ENCODE measurements at regions not wholly inside any gene's neighbourhood (a gene's known extent, or its start where the extent isn't known, plus 50 kb on each side); places are given as distances from the start of the nearest gene placed in this dataset.
"Not testable (repeated sequence)": the region's sequence is repeated elsewhere in the genome, so short reads cannot be mapped to it uniquely, and the experiment has no call there.

- Histone ChIP-seq H3K9me3 (ENCODE audit: control insufficient read depth, insufficient read depth, low read length) (peaks cover 3% of the 10 kb centered on the region; the same call in 1 of the 2 replicates), H3K9ac (ENCODE audit: low read depth, low read length) (no peak overlapping the region), H3K4me1 (ENCODE audit: insufficient read depth, low read length) (no peaks in the 10 kb centered on the region), H3K36me3 (ENCODE audit: insufficient read depth, low read length) (no peaks in the 10 kb centered on the region)
Measured at GRCh38 chr5:58341476-58341875, 118.4 kb downstream of the PLK2 start.

GRCh38 chr5:58335518-58335917 lies 124.4 kb downstream of the PLK2 start:
- H3K9ac ChIP-seq (ENCODE audit: low read depth, low read length), result no peak overlapping the region
- no peaks in the 10 kb centered on the region for H3K4me1 ChIP-seq (ENCODE audit: insufficient read depth, low read length)
- H3K36me3 ChIP-seq (ENCODE audit: insufficient read depth, low read length), result no peaks in the 10 kb centered on the region
- no peaks in the 10 kb centered on the region for H3K9me3 ChIP-seq (ENCODE audit: control insufficient read depth, insufficient read depth, low read length)

- Histone ChIP-seq H3K9me3 (ENCODE audit: control insufficient read depth, insufficient read depth, low read length) (no peaks in the 10 kb centered on the region), H3K4me1 (ENCODE audit: insufficient read depth, low read length) (no peaks in the 10 kb centered on the region), H3K9ac (ENCODE audit: low read depth, low read length) (no peak overlapping the region), H3K36me3 (ENCODE audit: insufficient read depth, low read length) (no peaks in the 10 kb centered on the region)
Measured at GRCh38 chr5:58334035-58334434, 125.9 kb downstream of the PLK2 start.

- Histone ChIP-seq H3K9ac (ENCODE audit: low read depth, low read length) (no peak overlapping the region), H3K9me3 (ENCODE audit: control insufficient read depth, insufficient read depth, low read length) (no peaks in the 10 kb centered on the region), H3K4me1 (ENCODE audit: insufficient read depth, low read length) (no peaks in the 10 kb centered on the region), H3K36me3 (ENCODE audit: insufficient read depth, low read length) (no peaks in the 10 kb centered on the region)
Measured at GRCh38 chr5:58330781-58331180, 129.1 kb downstream of the PLK2 start.

DNA sequence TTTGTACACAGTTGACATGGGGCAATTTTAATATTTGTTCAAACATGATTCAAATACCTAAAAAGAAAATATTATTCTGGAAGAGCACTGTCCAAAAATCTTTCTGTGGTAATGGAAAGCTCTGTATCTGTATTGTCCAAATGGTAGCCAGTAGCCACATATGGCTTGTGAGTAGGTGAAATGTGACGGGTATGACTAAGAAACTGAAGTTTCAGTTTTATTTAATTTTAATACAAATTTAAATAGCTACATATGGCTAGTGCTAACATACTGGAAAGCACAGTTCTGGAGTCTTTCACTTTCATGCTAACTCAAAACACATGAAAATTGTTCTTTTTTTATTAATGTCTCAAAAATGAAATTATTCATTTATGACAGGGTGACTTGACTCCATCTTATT lies 132.6 kb downstream of the PLK2 start:
- no peaks in the 10 kb centered on the region for H3K9me3 ChIP-seq (ENCODE audit: control insufficient read depth, insufficient read depth, low read length)
- H3K9ac ChIP-seq (ENCODE audit: low read depth, low read length), result no peak overlapping the region
- H3K36me3 ChIP-seq (ENCODE audit: insufficient read depth, low read length), result no peaks in the 10 kb centered on the region
- peaks cover 13% of the 10 kb centered on the region; the same call in 1 of the 2 replicates for H3K4me1 ChIP-seq (ENCODE audit: insufficient read depth, low read length)

DNA sequence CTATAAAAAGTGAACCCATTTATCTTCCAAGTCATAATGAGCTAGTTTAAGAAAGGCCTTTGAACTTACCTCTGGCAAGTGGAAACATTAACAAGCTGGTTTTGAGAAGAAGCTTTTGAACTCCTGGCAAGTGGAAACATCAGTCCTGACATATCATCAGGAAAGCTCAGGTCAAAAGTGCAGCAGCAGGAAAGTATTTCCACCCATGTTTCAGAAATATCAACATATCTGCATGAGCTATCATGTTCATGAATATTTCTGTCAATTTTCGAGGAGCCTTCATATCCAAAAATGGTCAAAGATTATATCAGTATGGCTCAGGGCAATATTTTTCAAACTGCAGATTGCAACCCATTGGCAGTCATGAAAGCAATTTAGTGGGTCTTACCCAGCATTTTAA lies 133.9 kb downstream of the PLK2 start:
- Histone ChIP-seq H3K9me3 (ENCODE audit: control insufficient read depth, insufficient read depth, low read length) (no peaks in the 10 kb centered on the region), H3K9ac (ENCODE audit: low read depth, low read length) (no peak overlapping the region), H3K4me1 (ENCODE audit: insufficient read depth, low read length) (peaks cover 19% of the 10 kb centered on the region; the same call in 1 of the 2 replicates), H3K36me3 (ENCODE audit: insufficient read depth, low read length) (no peaks in the 10 kb centered on the region)

DNA sequence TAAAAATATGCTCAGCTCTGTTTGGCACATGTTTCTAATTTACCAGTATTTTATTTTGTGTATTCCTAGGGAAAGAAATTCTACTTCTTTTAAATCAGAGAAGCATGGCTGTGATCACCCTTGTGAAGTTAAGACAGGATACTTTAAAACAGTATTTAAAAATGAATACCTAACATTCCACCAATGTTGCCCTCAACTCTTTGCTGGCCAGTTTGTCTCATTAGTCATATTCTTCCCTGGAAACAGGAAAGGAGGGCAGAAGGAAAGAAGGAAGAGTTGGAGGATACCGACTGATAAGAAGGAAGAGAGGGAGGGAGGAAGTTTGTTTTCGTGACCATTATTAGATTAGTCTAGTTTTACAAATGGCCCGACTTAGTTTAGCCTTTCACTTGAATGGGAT lies 137.4 kb downstream of the PLK2 start:
- H3K4me1 ChIP-seq (ENCODE audit: insufficient read depth, low read length), result peaks cover 19% of the 10 kb centered on the region; the same call in 1 of the 2 replicates
- no peaks in the 10 kb centered on the region for H3K36me3 ChIP-seq (ENCODE audit: insufficient read depth, low read length)
- no peaks in the 10 kb centered on the region for H3K9me3 ChIP-seq (ENCODE audit: control insufficient read depth, insufficient read depth, low read length)
- no peak overlapping the region for H3K9ac ChIP-seq (ENCODE audit: low read depth, low read length)

DNA sequence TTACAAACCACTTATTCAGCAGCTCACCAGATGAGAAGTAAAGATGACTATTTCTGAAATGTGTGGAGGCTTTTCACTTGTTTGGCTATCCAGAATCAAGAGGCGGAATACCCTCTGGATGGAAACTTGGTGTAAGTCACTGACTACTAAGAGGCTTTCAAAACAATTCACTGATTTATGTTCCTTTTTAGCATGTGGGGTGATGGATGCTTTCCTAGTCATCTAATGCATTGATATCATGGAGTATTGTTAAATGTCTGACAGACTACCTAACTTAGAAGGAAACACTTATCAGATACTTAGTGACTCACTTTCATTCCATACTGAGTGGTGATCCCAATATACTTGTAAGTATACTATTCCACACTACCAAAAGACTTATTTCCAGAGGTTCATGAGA lies 141.4 kb downstream of the PLK2 start:
- H3K4me1 ChIP-seq (ENCODE audit: insufficient read depth, low read length), result peaks cover 19% of the 10 kb centered on the region; the same call in 1 of the 2 replicates
- H3K9me3 ChIP-seq (ENCODE audit: control insufficient read depth, insufficient read depth, low read length), result no peaks in the 10 kb centered on the region
- H3K9ac ChIP-seq (ENCODE audit: low read depth, low read length), result no peak overlapping the region
- no peaks in the 10 kb centered on the region for H3K36me3 ChIP-seq (ENCODE audit: insufficient read depth, low read length)

GRCh38 chr5:58317808-58318207 lies 142.1 kb downstream of the PLK2 start:
- no peak overlapping the region for H3K9ac ChIP-seq (ENCODE audit: low read depth, low read length)
- no peaks in the 10 kb centered on the region for H3K9me3 ChIP-seq (ENCODE audit: control insufficient read depth, insufficient read depth, low read length)
- H3K36me3 ChIP-seq (ENCODE audit: insufficient read depth, low read length), result no peaks in the 10 kb centered on the region
- peaks cover 12% of the 10 kb centered on the region; the same call in 1 of the 2 replicates for H3K4me1 ChIP-seq (ENCODE audit: insufficient read depth, low read length)

- no peaks in the 10 kb centered on the region for H3K36me3 ChIP-seq (ENCODE audit: insufficient read depth, low read length)
- H3K4me1 ChIP-seq (ENCODE audit: insufficient read depth, low read length), result 0 out of 2 replicates have a peak, but pooled peaks cover 5% of the 10 kb centered on the region
- H3K9me3 ChIP-seq (ENCODE audit: control insufficient read depth, insufficient read depth, low read length), result no peaks in the 10 kb centered on the region
- no peak overlapping the region for H3K9ac ChIP-seq (ENCODE audit: low read depth, low read length)
Measured at GRCh38 chr5:58317009-58317408, 142.9 kb downstream of the PLK2 start.

- Histone ChIP-seq H3K9ac (ENCODE audit: low read depth, low read length) (no peak overlapping the region), H3K36me3 (ENCODE audit: insufficient read depth, low read length) (no peaks in the 10 kb centered on the region), H3K4me1 (ENCODE audit: insufficient read depth, low read length) (no peaks in the 10 kb centered on the region), H3K9me3 (ENCODE audit: control insufficient read depth, insufficient read depth, low read length) (no peaks in the 10 kb centered on the region)
Measured at GRCh38 chr5:58315794-58316193, 144.1 kb downstream of the PLK2 start.

- Histone ChIP-seq H3K9ac (ENCODE audit: low read depth, low read length) (no peak overlapping the region), H3K4me1 (ENCODE audit: insufficient read depth, low read length) (no peaks in the 10 kb centered on the region), H3K36me3 (ENCODE audit: insufficient read depth, low read length) (no peaks in the 10 kb centered on the region), H3K9me3 (ENCODE audit: control insufficient read depth, insufficient read depth, low read length) (no peaks in the 10 kb centered on the region)
Measured at GRCh38 chr5:58314356-58315210, 145.3 kb downstream of the PLK2 start.

GRCh38 chr5:58312299-58312698 lies 147.6 kb downstream of the PLK2 start:
- Histone ChIP-seq H3K9me3 (ENCODE audit: control insufficient read depth, insufficient read depth, low read length) (no peaks in the 10 kb centered on the region), H3K4me1 (ENCODE audit: insufficient read depth, low read length) (no peaks in the 10 kb centered on the region), H3K36me3 (ENCODE audit: insufficient read depth, low read length) (no peaks in the 10 kb centered on the region), H3K9ac (ENCODE audit: low read depth, low read length) (no peak overlapping the region)

GRCh38 chr5:58311526-58311925 lies 148.4 kb downstream of the PLK2 start:
- Histone ChIP-seq H3K36me3 (ENCODE audit: insufficient read depth, low read length) (no peaks in the 10 kb centered on the region), H3K9ac (ENCODE audit: low read depth, low read length) (no peak overlapping the region), H3K4me1 (ENCODE audit: insufficient read depth, low read length) (no peaks in the 10 kb centered on the region), H3K9me3 (ENCODE audit: control insufficient read depth, insufficient read depth, low read length) (no peaks in the 10 kb centered on the region)

DNA sequence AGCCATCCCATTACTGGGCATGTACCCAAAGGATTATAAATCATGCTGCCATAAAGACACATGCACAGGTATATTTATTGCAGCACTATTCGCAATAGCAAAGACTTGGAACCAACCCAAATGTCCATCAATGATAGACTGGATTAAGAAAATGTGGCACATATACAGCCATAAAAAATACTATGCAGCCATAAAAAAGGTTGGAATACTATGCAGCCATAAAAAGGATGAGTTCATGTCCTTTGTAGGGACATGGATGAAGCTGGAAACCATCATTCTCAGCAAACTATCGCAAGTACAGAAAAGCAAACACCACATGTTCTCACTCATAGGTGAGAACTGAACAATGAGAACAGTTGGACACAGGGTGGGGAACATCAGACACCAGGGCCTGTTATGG lies 151.5 kb downstream of the PLK2 start:
- not testable (repeated sequence) for H3K9ac ChIP-seq (ENCODE audit: low read depth, low read length); H3K4me1 ChIP-seq (ENCODE audit: insufficient read depth, low read length); H3K9me3 ChIP-seq (ENCODE audit: control insufficient read depth, insufficient read depth, low read length); H3K36me3 ChIP-seq (ENCODE audit: insufficient read depth, low read length)

Measured in ES-I3 (cell line).